Fibroblast of the aortic adventitia (primary cell): ENCODE measurements at regions not wholly inside any gene's neighbourhood (a gene's known extent, or its start where the extent isn't known, plus 50 kb on each side); places are given as distances from the start of the nearest gene placed in this dataset.

Experiments
- DNase-seq: peaks from one replicate; pipeline ENCODE4 v3.0.0-alpha.2; 2010; ENCODE audit warnings: low read depth
- H3K4me3 ChIP-seq: 2 replicates; pipeline ENCODE4 v1.5.1; 2011; ENCODE audit warnings: low read depth, mild to moderate bottlenecking, control low read depth, low read length, moderate library complexity
- CTCF ChIP-seq: IDR thresholded peaks from 2 replicates; pipeline ENCODE4 v1.5.1; 2011; ENCODE audit warnings: mild to moderate bottlenecking, low read length, control low read depth, inconsistent platforms; ENCODE audit not compliant: insufficient read depth

GRCh38 chr2:51575181-51575580 is 543.2 kb upstream of the NRXN1 start:
- TF ChIP-seq CTCF = no peak
- H3K4me3 ChIP-seq = no peak overlapping the region
- DNase-seq = no peak

DNA sequence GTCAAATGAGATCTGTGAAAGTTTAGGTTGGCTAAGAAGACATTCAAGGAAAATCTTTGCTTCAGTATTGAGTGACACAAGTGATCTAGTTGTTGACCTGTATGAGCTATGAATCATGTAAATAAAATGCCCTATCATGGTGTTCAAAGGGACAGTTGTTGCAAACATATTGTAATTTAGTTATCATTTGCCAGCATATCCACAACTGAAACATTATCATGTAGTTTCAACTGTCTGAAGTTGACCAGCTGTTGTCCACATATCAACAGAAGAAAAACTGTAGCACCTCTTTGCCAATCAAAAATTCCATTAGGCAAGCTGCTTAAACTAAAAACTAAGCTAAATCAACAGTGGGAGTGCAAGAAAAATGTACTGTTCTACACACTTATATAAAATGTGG is 527.1 kb upstream of the NRXN1 start:
- DNase-seq = no peak
- TF ChIP-seq CTCF = no peak
- no peak overlapping the region for H3K4me3 ChIP-seq

DNA sequence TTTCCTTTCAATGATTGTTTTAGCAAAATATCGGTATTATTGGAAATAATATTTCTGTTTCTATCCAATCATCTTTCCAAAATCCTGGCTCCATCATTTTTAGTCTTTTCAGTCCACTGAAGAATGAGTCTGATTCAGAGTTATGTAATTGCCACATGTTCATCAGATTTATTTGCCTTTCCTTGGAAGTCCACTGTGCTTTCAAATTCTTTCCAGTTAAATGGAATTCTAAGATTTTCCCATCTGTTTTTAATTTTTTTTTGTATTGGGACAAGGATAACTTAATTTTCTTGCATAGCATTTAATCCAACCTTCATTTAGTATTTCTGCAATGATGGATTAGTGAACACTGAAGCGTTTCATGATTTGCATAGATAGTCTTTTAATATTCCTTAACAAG is 521.5 kb upstream of the NRXN1 start:
- DNase-seq = no peak
- no peak for TF ChIP-seq CTCF
- H3K4me3 ChIP-seq = no peak overlapping the region

- no peak for DNase-seq
- no peak overlapping the region for H3K4me3 ChIP-seq
- no peak for TF ChIP-seq CTCF
Measured at GRCh38 chr2:51535763-51536162, 503.8 kb upstream of the NRXN1 start.

DNA sequence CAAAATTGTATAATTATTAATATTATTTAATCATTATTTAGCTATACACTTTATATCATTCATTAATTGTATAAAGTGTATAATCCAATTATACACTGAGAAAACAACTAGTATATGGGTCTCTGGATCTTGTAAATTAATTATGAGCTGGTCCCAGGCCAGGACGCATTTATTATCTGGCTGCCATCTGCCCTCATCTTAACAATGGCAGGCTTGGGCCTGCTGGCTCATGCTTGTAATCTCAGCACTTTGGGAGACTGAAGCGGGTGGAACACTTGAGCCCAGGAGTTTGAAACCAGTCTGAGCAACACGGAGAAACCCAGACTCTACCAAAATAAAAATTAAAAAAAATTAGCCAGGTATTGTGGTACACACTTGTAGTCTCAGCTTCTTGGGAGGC is 502.2 kb upstream of the NRXN1 start:
- no peak overlapping the region for H3K4me3 ChIP-seq
- TF ChIP-seq CTCF = no peak
- DNase-seq = no peak

DNA sequence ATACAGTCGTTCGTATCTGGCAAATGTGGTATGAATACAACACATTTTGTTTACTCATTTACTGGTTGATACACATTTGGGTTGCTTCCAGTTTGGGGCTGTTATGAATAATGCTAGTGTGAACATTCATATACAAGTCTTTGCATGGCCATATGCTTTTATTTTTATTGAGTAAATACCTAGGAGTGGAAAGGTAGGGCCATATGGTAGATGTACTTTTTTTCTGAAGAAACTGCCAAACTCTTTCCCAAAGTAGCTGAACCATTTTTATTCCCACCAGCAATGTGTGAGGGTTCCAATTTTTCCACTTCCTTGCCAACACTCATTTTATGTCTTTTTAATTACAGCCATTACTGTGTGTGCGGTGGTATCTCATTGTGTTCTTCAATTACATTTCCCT is 496.2 kb upstream of the NRXN1 start:
- DNase-seq = no peak
- no peak overlapping the region for H3K4me3 ChIP-seq
- no peak for TF ChIP-seq CTCF

GRCh38 chr2:51526766-51527165 is 494.8 kb upstream of the NRXN1 start:
- no peak for TF ChIP-seq CTCF
- H3K4me3 ChIP-seq = no peak overlapping the region
- DNase-seq = no peak
